ENCODE measurements at regions not wholly inside any gene's neighbourhood (a gene's known extent, or its start where the extent isn't known, plus 50 kb on each side); places are given as distances from the start of the nearest gene placed in this dataset.

DNA sequence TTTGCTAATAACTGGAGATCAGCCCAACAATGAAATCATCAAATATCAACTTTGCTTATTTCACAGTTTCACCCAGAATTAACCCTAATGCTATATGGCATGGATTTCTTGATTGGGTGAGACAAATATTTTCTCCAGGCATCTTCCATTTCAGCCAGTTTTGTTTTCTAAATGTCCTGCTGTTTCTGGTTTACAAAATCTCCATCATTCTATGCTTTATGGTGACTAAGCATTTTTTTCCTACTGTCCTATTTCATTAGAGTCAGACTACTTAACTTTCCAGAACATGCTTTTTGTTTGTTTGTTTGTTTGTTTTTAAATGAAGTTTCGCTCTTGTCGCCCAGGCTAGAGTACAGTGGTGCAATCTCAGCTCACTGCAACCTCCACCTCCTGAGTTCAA is 59.5 kb upstream of the EXOC2 start:
- Histone ChIP-seq H3K4me2 (ENCODE audit: low read length) (no peak overlapping the region), H3K9ac (ENCODE audit: low read length) (no peak overlapping the region), H2AFZ (ENCODE audit: low read depth, low read length, poor library complexity, severe bottlenecking) (no peak overlapping the region), H3K4me1 (ENCODE audit: control insufficient read depth in 1 of 2, insufficient read depth in 2 of 2, low read length in 2 of 2) (peaks cover 0 to 3% of the 10 kb centered on the region in 2 experiments; a peak in 1 of 4 replicates), H3K4me3 (replicated peaks in 1 of 2; ENCODE audit: low read depth in 1 of 2, low read length in 2 of 2) (no peak overlapping the region), H3K27ac (ENCODE audit: low read depth, low read length) (no peak overlapping the region), H3K9me3 (ENCODE audit: control insufficient read depth in 1 of 2, insufficient read depth in 1 of 2, low read depth in 1 of 2, low read length in 2 of 2) (no peaks in the 10 kb centered on the region), H3K79me2 (ENCODE audit: insufficient read depth, low read length) (no peaks in the 10 kb centered on the region), H3K27me3 (ENCODE audit: insufficient read depth, low read length) (no peaks in the 10 kb centered on the region), H3K36me3 (ENCODE audit: control insufficient read depth in 1 of 2, insufficient read depth in 2 of 2, low read length in 2 of 2) (no peaks in the 10 kb centered on the region), H3K9me2 (ENCODE audit: insufficient read depth) (no peaks in the 10 kb centered on the region), H4K20me1 (ENCODE audit: insufficient read depth) (no peaks in the 10 kb centered on the region)
- ChIA-PET RAD21 (ENCODE audit: low non-redundant PET in 1 of 2, low total read pairs in 2 of 2, uncharacterized antibody in 2 of 2, unreplicated experiment in 2 of 2) (no interaction called here), CTCF (no interaction called here), POLR2A (no interaction called here)
- DNase-seq (ENCODE audit: low read depth, low spot score) (no peak), ATAC-seq (no peak)
- BruUV-seq (replicated peaks) = no TSS peak
- TF ChIP-seq, protein P1, sequence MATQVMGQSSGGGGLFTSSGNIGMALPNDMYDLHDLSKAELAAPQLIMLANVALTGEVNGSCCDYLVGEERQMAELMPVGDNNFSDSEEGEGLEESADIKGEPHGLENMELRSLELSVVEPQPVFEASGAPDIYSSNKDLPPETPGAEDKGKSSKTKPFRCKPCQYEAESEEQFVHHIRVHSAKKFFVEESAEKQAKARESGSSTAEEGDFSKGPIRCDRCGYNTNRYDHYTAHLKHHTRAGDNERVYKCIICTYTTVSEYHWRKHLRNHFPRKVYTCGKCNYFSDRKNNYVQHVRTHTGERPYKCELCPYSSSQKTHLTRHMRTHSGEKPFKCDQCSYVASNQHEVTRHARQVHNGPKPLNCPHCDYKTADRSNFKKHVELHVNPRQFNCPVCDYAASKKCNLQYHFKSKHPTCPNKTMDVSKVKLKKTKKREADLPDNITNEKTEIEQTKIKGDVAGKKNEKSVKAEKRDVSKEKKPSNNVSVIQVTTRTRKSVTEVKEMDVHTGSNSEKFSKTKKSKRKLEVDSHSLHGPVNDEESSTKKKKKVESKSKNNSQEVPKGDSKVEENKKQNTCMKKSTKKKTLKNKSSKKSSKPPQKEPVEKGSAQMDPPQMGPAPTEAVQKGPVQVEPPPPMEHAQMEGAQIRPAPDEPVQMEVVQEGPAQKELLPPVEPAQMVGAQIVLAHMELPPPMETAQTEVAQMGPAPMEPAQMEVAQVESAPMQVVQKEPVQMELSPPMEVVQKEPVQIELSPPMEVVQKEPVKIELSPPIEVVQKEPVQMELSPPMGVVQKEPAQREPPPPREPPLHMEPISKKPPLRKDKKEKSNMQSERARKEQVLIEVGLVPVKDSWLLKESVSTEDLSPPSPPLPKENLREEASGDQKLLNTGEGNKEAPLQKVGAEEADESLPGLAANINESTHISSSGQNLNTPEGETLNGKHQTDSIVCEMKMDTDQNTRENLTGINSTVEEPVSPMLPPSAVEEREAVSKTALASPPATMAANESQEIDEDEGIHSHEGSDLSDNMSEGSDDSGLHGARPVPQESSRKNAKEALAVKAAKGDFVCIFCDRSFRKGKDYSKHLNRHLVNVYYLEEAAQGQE (IDR thresholded peaks at IDR 0.05; ENCODE audit: low read depth) = no peak
- no peak for TF ChIP-seq RAD21 (IDR thresholded peaks at IDR 0.05; ENCODE audit: low read depth)
- no peak for TF ChIP-seq ZFX (IDR thresholded peaks at IDR 0.05)
- no peak for TF ChIP-seq EZH2phosphoT487 (IDR thresholded peaks at IDR 0.05; ENCODE audit: borderline replicate concordance)
- no peak for TF ChIP-seq SP1 (IDR thresholded peaks at IDR 0.05; ENCODE audit: low read depth)
- TF ChIP-seq ZNF274 (IDR thresholded peaks at IDR 0.05; ENCODE audit: low read depth, low read length) = no peak
- no peak for TF ChIP-seq EGR1 (IDR thresholded peaks at IDR 0.05; ENCODE audit: low read depth)
- TF ChIP-seq, protein P2, sequence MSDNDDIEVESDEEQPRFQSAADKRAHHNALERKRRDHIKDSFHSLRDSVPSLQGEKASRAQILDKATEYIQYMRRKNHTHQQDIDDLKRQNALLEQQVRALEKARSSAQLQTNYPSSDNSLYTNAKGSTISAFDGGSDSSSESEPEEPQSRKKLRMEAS (IDR thresholded peaks at IDR 0.05) = no peak
- intact Hi-C loops (cut with micrococcal nuclease) = no loop called here
